ENCODE measurements at regions not wholly inside any gene's neighbourhood (a gene's known extent, or its start where the extent isn't known, plus 50 kb on each side); places are given as distances from the start of the nearest gene placed in this dataset.

DNA sequence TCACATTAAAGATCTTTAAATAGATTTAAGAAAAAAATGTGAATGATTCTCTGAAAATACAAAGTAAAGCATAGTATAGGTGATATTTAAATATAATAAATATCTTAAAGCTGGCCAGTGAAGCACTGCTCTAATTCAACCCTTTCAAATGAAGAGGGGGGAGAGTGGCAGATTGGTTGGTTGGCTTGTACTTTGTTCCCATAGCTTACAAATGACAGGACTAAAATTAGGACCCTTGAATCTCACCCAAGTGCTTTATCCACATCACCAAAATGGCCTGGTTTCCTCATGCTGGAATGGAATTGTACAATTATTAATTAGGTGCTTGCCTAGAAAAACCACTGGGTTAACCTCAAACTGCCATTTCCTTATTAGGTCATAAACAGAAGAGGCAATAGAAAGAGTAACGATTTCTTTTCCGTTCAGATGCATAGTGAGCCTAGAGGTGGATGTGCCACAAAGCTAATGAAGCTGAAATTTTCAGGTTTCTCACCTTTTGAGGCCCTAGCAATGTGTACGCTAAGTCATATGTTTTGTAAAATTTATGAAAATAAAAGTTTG, 354.5 kb upstream of the CDH6 start:
- DNase-seq: no peak

DNA sequence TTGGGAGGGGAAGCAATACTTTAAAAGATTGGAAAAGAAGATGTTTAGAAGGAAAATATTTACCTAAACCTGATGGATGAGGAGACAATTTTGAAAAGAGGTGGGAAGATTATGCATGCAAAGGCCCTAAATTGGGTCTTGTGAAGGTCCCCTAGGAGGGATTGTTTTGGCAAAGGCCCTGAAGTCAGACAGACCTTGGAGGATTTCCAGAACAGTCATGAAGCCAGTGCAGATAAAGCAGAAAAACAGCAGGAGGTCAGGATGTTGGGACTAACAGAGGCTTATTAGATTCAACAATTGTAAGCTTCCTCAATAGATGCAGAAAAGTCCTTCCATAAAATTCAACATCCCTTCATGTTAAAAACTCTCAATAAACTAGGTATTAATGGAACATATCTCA, 361.0 kb upstream of the CDH6 start:
- DNase-seq: no peak

DNA sequence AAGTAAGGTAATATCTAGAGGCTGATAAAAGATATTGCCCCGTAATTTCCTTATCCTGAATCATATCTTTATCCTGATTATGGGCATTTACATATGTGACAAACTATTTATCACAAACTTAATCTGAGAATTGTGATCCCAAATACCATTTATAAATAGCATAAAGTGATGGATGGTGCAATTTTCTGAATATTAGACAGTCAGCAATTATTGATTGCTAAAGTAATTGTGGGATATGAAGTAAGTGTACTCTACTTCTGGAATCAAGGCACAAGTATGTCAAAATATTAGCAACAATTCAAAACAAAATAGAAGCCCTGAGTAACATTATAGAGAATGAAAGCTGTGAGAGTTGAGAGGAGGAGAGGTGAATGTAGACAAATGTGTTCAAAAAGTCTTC, 361.9 kb upstream of the CDH6 start:
- DNase-seq: no peak

DNA sequence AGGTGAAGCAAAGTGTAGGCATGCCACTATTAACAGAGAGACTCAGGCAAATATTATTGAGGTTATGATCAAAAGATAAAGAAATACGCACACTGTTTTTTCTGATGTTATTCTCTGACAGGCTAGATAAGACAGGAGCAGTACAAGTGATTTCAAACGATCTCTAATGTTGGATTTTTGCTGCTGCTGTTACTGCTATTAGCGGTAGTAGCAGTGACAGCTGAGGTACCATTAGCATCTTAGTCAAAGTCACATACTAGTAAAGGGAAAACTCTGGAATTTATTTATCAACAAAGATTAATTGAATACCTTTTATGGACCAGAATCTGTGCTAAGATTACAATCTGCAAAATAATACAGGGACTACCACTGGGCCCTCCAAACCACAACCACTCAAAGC, 362.4 kb upstream of the CDH6 start:
- no peak for DNase-seq

DNA sequence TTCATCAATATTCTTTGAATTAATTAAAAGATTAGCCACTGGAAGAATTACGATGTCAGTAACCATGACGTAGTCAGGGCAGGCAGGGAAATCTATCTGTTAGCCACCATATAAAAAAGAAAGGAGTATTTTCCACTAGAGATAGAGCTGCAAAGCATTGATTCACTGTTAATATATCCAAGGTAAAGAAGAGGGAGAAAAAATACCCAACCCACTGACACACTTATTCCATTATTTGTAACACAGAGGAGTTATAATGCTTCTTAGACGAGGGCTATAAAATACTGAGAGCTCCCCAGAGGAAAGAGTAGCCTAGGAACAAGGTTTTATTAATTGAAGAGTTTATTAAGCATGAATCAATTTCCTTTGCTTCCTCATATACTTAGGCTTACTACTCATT, 382.2 kb upstream of the CDH6 start:
- DNase-seq: no peak

DNA sequence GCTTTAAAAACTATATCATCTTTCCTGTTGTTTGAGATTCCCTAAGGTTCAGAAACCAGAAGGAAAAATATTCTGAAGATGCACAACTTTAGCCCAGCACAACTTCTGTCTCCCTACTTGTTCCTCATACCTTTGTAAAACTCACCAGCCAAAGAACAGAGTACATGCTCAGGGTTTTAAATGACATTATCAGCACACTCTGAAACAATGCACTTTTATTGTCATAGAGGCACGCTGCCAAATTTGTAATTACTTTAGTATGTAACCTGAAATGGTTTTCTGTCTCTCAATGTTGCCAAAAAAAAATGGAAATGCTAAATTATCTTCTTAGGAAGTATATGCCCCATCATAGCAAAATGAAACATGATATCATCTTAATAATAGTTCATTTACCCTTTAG, 383.6 kb upstream of the CDH6 start:
- DNase-seq: no peak

DNA sequence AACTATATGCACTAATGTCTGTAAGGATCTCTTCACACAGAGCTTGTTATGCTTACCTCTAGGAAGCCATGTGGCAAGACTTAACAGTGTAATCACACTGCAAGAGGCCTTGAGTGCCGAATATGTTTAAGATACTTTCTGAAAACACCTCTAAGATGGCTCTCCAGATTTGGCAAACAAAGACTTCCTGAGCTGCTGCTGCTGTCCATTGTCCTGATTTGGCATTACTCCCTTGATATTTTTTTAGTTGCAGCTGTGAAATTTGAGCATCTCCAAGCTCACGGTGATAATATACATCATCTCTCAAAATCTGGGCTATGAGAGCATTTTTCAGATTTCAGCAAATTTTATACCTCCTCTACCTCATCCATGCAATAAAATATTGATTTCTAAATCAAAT, 384.5 kb upstream of the CDH6 start:
- DNase-seq: no peak

DNA sequence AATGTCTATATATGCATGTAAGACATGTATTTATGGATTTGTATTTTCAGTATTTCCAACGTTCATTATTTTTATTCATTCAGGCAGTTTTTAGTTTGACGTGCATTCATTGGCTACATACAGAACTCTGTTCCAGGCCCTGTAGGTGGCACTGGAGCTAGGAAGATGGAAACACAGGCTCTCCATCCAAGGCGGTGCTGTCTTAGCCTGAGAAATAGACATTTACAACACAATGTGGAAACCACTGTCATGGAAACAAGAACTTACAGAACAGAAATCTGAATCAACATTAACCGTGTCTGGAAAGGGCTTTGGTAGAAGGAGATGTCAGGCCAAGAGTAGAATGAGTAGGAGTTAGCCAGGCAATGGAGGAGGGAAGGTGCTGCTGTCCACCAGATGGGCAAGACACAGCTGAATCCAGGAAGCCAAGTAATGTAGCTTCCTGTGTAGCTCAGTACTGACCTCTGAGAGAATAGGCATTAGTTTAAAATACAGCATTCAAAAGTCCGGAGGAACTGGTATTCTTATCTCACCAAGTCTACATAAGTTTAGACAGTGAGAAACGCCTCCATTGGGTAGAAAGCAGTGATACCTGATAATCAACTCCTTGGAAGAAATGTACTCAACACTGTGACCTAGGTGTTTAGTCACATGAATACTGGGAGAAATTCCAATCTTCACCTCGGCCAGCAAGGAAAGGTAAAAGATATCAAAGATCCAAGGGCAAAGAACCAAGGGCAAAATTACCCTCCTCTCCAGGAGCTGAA, 388.6 kb upstream of the CDH6 start:
- DNase-seq: no peak

DNA sequence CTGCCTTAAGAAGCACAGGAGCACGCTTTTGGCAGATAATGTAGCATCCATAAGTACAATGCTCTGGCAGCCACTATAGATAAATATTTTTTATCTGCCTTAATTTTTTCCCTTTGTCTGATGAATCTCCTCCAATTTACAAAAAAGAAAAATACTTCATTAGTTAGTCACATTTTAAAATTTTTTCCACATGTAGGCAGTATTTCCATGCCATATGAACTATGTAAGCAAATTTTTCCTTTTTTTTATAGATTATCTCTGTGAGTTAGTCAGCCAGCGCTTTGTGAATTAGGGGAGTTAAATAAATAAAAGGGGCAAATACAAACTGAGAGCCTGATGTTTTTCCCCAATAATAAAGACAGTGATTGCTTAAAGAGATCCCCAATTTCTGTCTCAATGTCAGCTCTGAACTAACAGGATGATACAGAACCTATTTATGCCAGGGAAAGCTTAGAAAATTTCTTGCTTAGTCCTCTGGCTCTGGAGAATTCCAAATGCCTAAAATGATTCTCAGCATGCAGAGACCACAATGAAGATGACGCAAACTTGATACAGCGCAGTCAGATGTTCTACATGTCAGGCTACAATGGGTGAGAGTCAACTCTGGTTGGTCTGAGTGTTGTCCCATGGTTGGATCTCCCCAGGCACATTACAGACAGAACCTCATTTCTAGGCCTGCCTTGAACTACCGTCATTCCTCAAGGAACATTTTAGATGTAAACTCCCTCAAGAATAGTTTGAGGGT, 390.4 kb upstream of the CDH6 start:
- DNase-seq: no peak

DNA sequence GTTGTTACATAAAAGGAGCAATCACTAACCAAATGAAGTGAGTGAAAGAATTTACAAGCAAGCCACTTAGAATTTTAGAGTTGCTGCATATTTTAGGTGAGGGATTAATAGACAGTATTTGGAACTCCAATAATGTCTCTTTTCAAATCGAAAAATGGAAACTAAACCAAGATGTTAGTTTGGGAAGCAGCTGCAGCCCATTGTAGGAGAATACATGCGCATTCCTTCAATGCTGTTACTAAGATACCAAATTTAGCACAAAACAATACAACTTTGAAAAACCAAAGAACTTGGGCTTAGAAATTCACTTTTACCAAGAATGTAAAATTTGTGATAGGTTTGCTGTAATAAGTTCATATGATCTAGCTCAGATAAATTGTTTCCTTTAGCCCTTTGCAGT, 411.8 kb upstream of the CDH6 start:
- no peak for DNase-seq

DNA sequence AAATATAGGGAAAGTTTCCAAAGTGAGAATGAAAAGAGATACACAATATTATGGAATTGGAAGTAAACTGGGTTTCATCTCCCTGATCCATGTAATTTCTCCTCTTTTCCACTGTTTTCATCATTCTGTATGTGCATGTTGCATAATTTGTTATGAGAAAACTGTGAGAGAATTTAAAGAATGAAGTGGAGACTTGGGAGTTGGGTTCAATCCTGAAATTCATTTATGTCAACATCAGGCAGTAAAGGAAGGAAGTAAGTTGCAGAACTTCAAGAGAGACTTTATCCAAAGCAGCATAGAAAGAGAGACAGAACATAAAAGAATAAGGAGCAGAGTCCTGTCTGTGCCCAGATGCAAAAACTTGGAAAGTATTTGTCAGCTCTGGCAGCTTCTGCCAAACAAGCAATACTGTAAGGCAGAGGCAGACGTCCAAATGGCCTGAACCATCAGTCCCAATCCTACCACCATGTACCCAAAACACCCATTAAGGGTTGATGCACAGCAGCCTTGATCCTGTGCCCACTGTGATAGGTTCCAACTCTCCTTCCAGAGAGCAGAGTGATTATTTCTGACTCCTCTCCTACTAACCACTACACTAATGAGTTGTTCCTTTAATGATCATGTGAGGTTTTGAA, 425.3 kb upstream of the CDH6 start:
- DNase-seq: no peak

DNA sequence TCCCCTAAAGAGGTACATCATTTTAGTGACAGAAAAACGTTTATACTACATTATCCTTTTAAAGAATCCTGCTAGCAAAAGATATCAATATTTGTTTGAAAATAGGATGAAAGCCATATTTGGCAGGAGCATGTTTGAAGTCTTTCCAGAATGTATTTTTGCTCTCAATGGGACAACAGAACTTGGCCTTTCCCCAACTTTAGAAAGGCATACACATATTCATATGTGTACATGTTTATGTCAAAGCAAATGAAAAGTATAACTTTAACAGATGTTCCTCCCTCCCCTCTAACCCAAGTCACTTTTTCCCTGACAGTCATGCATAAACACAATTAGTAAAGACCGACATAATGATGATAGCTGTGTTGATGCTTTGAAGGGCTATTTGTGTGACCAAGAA, 427.8 kb upstream of the CDH6 start:
- no peak for DNase-seq

DNA sequence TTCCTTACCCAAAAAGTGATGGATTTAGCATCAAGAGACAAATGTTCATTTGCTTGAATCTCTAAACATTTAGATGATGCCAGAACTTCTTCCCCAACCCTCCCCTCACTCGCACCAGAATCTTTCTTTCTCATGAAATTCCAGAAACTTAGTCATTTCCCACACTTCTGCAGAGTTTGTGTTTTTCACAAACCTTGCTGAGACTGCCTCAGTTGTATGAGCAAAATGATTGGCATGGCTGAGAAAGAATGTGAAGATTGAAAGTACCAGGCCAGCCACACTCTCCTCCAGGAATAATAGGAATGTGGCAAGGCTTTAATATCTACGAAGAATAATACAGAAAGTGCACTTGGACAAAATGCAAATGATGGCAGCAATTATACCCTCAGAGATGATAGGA, 428.3 kb upstream of the CDH6 start:
- DNase-seq: no peak

DNA sequence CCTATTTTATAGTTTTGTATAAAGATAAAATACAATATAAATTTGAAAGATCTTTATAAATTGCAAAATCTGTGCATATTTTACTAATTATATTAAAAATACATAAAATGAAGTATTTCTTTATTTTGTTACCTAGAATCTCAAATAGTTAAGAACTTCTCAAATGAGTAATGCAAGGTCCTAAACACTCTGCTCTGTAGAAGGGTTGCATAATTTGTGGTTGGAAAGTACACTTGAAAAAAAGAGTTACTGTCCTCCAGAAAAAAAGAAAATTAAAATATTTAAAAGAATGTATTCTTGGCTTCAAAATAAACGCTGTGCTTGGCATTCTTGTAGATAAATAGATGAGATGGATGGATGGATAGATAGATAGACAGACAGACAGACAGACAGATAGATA, 428.8 kb upstream of the CDH6 start:
- DNase-seq: no peak

DNA sequence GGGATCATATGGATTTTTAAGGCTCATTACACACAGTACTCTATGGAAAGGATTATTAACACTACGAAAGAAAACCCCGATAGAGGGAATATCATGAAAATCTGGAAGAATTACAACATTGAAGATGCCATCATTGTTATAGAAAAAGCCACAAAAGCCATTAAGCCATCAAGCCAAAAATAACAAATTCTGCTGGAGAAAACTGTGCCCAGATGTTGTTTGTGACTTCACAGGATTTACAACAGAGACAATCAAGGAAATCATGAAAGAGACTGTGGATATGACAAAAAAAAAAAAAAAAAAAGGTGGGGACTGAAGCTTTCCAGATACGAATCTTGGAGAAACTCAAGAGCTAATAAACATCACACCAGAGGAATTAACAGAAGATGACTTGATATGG, 433.8 kb upstream of the CDH6 start:
- DNase-seq: no peak

DNA sequence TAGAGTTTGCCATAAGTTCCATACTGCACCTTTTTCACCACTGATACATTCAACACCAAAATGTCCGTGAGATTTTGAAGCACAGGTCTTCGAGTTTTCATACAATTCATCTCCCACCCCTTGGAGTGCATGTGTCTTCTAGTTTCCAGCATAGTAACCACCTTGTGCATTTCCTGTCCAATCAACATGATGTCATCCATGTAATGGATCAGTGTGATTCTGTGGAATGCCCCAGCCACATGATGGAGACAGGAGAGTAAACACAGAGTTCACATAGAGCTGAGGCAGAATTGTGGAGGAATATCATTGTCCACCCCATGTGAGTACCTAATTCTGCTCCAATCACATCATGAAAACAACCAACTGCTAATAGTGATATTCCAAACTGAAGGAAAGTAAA, 441.5 kb upstream of the CDH6 start:
- DNase-seq: no peak

DNA sequence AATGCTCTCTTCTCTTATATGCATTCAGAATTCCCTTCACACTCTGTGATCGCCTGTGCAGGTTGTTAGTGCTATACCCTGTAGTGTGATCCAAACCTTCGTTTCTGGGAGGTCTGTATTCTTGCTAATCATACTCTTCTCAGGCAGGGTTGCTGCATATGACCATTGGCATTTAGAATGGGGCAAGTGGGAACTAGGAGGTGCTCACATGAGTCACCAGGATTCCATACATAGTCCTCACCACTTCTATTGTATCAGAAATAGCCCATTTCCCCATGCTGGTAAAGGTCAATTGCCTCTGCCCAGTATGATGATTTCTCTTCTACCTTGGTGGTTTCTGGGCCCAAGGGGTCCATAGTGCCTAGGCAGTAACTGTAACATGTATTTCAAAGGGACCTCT, 443.5 kb upstream of the CDH6 start:
- no peak for DNase-seq

DNA sequence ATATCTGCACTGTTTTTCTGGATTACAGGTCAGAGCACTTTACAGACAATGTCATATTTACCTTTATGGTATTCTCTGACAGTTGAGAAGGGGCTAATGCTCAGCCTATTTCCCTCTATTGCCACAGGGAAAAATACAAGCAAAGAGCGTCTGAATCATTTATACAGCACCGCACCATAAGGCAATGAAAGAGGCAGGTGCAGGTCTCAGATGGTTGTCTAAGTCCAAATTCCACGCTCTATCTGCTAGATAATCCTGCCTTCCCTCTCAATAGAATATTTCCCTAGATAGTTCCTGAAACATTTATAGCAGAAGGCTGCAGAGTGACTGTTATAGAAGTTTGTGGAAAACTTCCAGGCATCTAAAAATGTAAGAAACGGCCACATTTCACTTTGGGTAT, 446.1 kb upstream of the CDH6 start:
- DNase-seq: no peak

DNA sequence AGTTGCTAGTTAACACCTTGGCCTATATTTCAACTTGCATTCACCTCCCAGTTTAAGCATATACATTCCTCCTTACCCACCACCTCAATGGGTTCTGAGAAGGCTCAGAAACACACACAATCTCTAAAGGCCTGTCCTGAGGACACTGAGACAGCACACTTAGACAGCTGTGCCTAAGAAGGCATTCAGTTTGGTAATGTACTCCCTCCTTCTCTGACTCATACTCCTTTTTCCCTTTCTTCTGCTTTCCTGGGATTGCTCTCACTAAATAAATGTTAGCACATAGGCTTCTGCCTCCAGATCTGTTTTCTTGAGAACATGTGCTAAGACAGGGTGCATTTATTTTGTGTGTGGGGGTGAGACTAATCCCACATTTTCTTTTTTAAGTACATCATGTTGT, 456.8 kb upstream of the CDH6 start:
- no peak for DNase-seq

DNA sequence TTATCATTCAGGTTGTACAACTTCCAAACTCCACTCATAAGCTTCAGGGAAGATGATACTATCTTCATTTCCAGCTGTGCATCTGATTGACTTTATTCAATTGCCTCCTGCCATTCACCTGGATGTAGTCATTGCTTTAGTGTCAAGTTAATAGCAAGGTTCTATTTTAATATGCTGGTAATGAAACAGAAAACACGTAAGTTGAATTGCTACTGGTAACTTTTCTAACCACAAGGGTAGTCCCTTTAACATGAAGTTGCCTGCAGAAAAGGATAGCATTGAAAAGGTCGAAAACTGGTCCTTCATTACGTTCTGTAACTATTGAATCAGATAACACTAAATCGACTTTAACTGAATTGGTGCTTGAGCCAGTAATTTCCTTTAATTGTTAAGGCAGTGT, 459.4 kb upstream of the CDH6 start:
- DNase-seq: no peak

DNA sequence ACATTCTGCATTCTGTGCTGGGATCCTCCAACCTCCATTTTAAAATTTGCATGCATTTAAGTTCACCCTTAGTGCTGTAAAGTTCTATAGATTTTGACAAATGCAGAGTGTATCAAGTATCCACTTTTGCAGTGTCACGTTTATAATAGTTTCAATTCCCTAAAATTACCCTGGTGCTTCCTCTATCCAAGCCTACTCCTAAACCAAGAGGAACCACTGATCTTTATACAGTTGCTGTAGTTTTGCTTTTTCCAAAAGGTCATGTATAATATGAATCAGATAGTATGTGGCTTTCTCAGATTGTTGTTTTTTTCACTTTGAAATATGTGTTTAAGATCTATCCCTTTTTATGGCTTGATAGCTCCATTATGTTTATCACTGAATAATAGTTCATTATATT, 468.4 kb upstream of the CDH6 start:
- no peak for DNase-seq

DNA sequence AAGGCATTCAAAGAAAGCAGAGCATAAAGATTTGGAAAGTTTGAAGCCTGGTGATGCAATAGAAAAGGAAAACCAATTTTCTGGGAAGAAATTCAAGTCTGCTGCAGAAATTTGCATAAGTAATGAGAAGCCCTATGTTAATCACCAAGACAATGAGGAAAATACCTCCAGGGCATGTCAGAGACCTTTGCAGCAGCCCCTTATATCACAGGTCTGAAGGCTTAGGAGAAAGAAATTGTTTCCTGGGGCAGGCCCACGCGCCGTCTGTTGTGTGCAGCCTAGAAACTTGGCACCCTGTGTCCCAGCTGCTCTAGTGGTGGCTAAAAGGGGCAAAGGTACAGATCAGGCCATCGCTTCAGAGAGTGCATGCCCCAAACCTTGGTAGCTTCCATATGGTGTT, 495.3 kb upstream of the CDH6 start:
- DNase-seq: no peak

DNA sequence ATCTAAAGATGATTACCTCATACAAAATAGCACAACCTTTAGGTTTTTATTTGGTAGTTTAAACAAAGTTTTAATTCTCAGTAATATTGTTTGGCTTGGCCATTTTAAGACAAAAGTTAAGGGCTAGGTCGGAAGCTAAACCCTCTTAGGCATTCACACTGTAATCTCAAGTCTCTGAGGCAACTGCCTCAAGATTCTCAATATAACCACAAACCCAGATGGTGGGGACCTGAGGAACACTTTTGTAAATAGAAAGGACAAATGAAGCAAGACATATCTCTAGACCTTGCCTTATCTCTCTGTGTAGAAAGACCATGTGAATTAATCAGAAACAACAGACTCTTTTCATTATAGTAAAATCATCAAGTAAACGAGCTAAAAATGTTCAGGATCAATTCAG, 500.2 kb upstream of the CDH6 start:
- no peak for DNase-seq

DNA sequence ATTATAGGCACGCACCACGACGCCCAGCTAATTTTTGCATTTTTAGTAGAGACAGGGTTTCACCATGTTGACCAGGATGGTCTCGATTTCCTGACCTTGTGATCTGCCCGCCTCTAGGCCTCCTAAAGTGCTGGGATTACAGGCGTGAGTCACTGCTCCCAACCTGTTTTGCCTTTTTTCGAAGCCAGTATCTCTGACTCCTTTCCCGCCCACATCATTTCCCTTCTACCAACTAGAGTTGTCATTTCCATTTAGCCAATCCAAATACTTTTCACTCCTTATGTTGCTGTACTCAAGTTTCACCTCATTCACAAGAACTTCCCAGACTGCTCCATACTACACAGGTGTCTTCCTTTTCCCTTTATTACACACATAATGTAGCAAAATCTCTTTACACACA, 502.6 kb upstream of the CDH6 start:
- DNase-seq: no peak

All from NCI-H2029 treated with DMSO at 0.1 percent for 48 hours (cell line).